ENCODE measurements at regions not wholly inside any gene's neighbourhood (a gene's known extent, or its start where the extent isn't known, plus 50 kb on each side); places are given as distances from the start of the nearest gene placed in this dataset.

- TF ChIP-seq EP300 (IDR thresholded peaks at IDR 0.05): no peak
- TF ChIP-seq CTCF (IDR thresholded peaks at IDR 0.05): no peak
- no peak for TF ChIP-seq POLR2AphosphoS5 (IDR thresholded peaks at IDR 0.05)
- TF ChIP-seq POLR2A (IDR thresholded peaks at IDR 0.05): no peak
Measured at GRCh38 chr3:153397794-153398193, 235.8 kb downstream of the RAP2B start.

Measured in suprapubic skin (tissue), 4 donors.